ENCODE measurements at regions not wholly inside any gene's neighbourhood (a gene's known extent, or its start where the extent isn't known, plus 50 kb on each side); places are given as distances from the start of the nearest gene placed in this dataset.

GRCh38 chrX:39618178-39618577 lies 479.6 kb downstream of the BCOR start:
- DNase-seq: no peak

GRCh38 chrX:39619182-39620009 lies 478.4 kb downstream of the BCOR start:
- DNase-seq: no peak

- no peak for DNase-seq
Observed at GRCh38 chrX:39624166-39624565, 473.6 kb downstream of the BCOR start.

- DNase-seq: no peak
Observed at GRCh38 chrX:39625810-39626209, 471.9 kb downstream of the BCOR start.

- no peak for DNase-seq
Observed at GRCh38 chrX:39626749-39627148, 471.0 kb downstream of the BCOR start.

GRCh38 chrX:39627257-39627656 lies 470.5 kb downstream of the BCOR start:
- peak; percentile 25 for DNase-seq

- DNase-seq: no peak
Observed at GRCh38 chrX:39629001-39629400, 468.8 kb downstream of the BCOR start.

GRCh38 chrX:39630344-39630743 lies 467.4 kb downstream of the BCOR start:
- no peak for DNase-seq

- no peak for DNase-seq
Observed at GRCh38 chrX:39631276-39632229, 466.2 kb downstream of the BCOR start.

GRCh38 chrX:39633293-39633692 lies 464.5 kb downstream of the BCOR start:
- peak; percentile 43 for DNase-seq

- DNase-seq: no peak
Observed at GRCh38 chrX:39636481-39636880, 461.3 kb downstream of the BCOR start.

GRCh38 chrX:39638526-39638925 lies 459.2 kb downstream of the BCOR start:
- no peak for DNase-seq

GRCh38 chrX:39639871-39640270 lies 457.9 kb downstream of the BCOR start:
- DNase-seq: no peak

- no peak for DNase-seq
Observed at GRCh38 chrX:39640866-39641265, 456.9 kb downstream of the BCOR start.

- no peak for DNase-seq
Observed at GRCh38 chrX:39642071-39642470, 455.7 kb downstream of the BCOR start.

- DNase-seq: no peak
Observed at GRCh38 chrX:39643550-39643949, 454.2 kb downstream of the BCOR start.

GRCh38 chrX:39645178-39645895 lies 452.4 kb downstream of the BCOR start:
- DNase-seq: no peak

- no peak for DNase-seq
Observed at GRCh38 chrX:39648548-39649254, 449.1 kb downstream of the BCOR start.

- DNase-seq: no peak
Observed at GRCh38 chrX:39650768-39651347, 446.9 kb downstream of the BCOR start.

GRCh38 chrX:39652336-39652735 lies 445.4 kb downstream of the BCOR start:
- no peak for DNase-seq

GRCh38 chrX:39653691-39654090 lies 444.1 kb downstream of the BCOR start:
- no peak for DNase-seq

Data from NCI-H524 treated with DMSO at 0.1 percent for 48 hours (cell line).